Endothelial cell of umbilical vein (primary cell): ENCODE measurements at regions not wholly inside any gene's neighbourhood (a gene's known extent, or its start where the extent isn't known, plus 50 kb on each side); places are given as distances from the start of the nearest gene placed in this dataset.

Experiments used
- BruUV-seq: library from RNA; stranded (reverse); fragments of 400-500 nt; replicated peaks from 2 replicates; lab custom pipeline; 2021; lab: Mats Ljungman, UMichigan
- CTCF ChIA-PET: fragments of 300-600, 350-600 bp; sonication (Branson Sonifier 250); formaldehyde crosslinking; loops from one replicate; lab custom pipeline; 2021; ENCODE audit warnings: antibody characterized with exemption, inconsistent platforms; lab: Charles Lee
- POLR2A ChIA-PET: fragments of 300-600, 350-600 bp; sonication (Branson Sonifier 250); formaldehyde crosslinking; loops from one replicate; lab custom pipeline; 2021; ENCODE audit warnings: antibody characterized with exemption, inconsistent platforms; lab: Charles Lee
- DNase-seq: peaks from one replicate; pipeline ENCODE4 v3.0.0-alpha.2; 2011; ENCODE audit warnings: low read depth, low spot score
- FAIRE-seq: peaks from 2 replicates; lab custom pipeline; 2011; peaks lifted over from hg19 to GRCh38; lab: Jason Lieb, UNC
- H2AFZ ChIP-seq: 2 replicates; pipeline ENCODE4 v1.6.0; 2012; ENCODE audit warnings: low read depth, low read length, control low read depth, inconsistent platforms
- H3K27ac ChIP-seq: 2 replicates; pipeline ENCODE4 v1.5.1; 2011; ENCODE audit warnings: low read depth, mild to moderate bottlenecking, control low read depth, low read length, moderate library complexity; ENCODE audit not compliant: insufficient read depth
- H3K27me3 ChIP-seq, 2 experiments: 2 replicates each; pipeline versions ENCODE4 v1.6.0 to v1.6.1; 2011; ENCODE audit warnings: low read length in 2 of 2, mixed read lengths in 1 of 2; ENCODE audit not compliant: control insufficient read depth in 2 of 2, insufficient read depth in 2 of 2
- H3K36me3 ChIP-seq, 2 experiments: 2 replicates in 1 of 2; 3 replicates in 1 of 2; pipeline ENCODE4 v1.5.1; 2011; ENCODE audit warnings: low read length in 2 of 2, mild to moderate bottlenecking in 1 of 2, moderate library complexity in 1 of 2; ENCODE audit not compliant: control insufficient read depth in 2 of 2, insufficient read depth in 2 of 2; ENCODE audit errors: extremely low read depth in 1 of 2
- H3K4me1 ChIP-seq: 3 replicates; pipeline ENCODE4 v1.5.1; 2011; ENCODE audit warnings: mild to moderate bottlenecking, low read length; ENCODE audit not compliant: control insufficient read depth, insufficient read depth; ENCODE audit errors: extremely low read depth
- H3K4me2 ChIP-seq: 2 replicates; pipeline ENCODE4 v1.6.1; 2011; ENCODE audit warnings: low read length, control low read depth, mixed read lengths; ENCODE audit not compliant: insufficient read depth
- H3K4me3 ChIP-seq, 3 experiments: fragments of 200-600 bp in 1 of 3; sonication (generic), shearing (Covaris generic) in 1 of 3; replicated peaks in 1 of 3; 2 replicates each; pipeline ENCODE4 v1.5.1; 2011 to 2016; ENCODE audit warnings: control low read depth in 3 of 3, low read length in 3 of 3, mild to moderate bottlenecking in 2 of 3, inconsistent platforms in 1 of 3, low read depth in 1 of 3, moderate library complexity in 1 of 3; ENCODE audit not compliant: insufficient read depth in 1 of 3
- H3K79me2 ChIP-seq: 2 replicates; pipeline ENCODE4 v1.6.0; 2012; ENCODE audit warnings: low read length, inconsistent platforms; ENCODE audit not compliant: control insufficient read depth, insufficient read depth
- H3K9ac ChIP-seq: replicated peaks from 2 replicates; pipeline ENCODE3; 2011; ENCODE audit warnings: low read length, control low read depth; ENCODE audit not compliant: insufficient read depth; ENCODE audit errors: extremely low read depth
- H3K9me1 ChIP-seq: replicated peaks from 3 replicates; pipeline ENCODE4 v1.6.0; 2011; ENCODE audit warnings: mild to moderate bottlenecking, low read length; ENCODE audit not compliant: control insufficient read depth, insufficient read depth; ENCODE audit errors: extremely low read depth
- H3K9me3 ChIP-seq: replicated peaks from 2 replicates; pipeline ENCODE4 v1.5.1; 2012; ENCODE audit warnings: low read length, inconsistent platforms; ENCODE audit not compliant: control insufficient read depth, insufficient read depth
- H4K20me1 ChIP-seq: replicated peaks from 2 replicates; pipeline ENCODE3; 2011; ENCODE audit warnings: mild to moderate bottlenecking, low read length; ENCODE audit not compliant: control insufficient read depth, insufficient read depth; ENCODE audit errors: extremely low read depth
- CTCF ChIP-seq, 2 donors: IDR thresholded peaks; 1 replicate in 1 of 2; 2 replicates in 1 of 2; pipeline ENCODE4 v1.5.1; 2011; ENCODE audit warnings: low read length in 2 of 2, mild to moderate bottlenecking in 2 of 2, moderate library complexity in 2 of 2, control low read depth in 1 of 2, inconsistent platforms in 1 of 2, low read depth in 1 of 2; ENCODE audit not compliant: insufficient read depth in 1 of 2; ENCODE audit errors: extremely low read depth in 1 of 2
- EZH2 ChIP-seq: IDR thresholded peaks from 2 replicates; pipeline ENCODE4 v1.6.1; 2012; ENCODE audit warnings: borderline replicate concordance, low read depth, mild to moderate bottlenecking, moderate library complexity, low read length, inconsistent platforms; ENCODE audit not compliant: severe bottlenecking
- FOS ChIP-seq: IDR thresholded peaks from 2 replicates; pipeline ENCODE4 v1.6.1; 2011; ENCODE audit warnings: mild to moderate bottlenecking, low read length, moderate library complexity, borderline replicate concordance; ENCODE audit not compliant: insufficient read depth
- GATA2 ChIP-seq: IDR thresholded peaks from 2 replicates; pipeline ENCODE4 v1.7.0; 2011; ENCODE audit warnings: low read depth, mild to moderate bottlenecking, moderate library complexity, mixed read lengths, low read length; ENCODE audit not compliant: insufficient read length, insufficient read depth
- JUN ChIP-seq: IDR thresholded peaks from 2 replicates; pipeline ENCODE4 v1.6.1; 2011; ENCODE audit warnings: borderline replicate concordance, low read depth; ENCODE audit not compliant: insufficient read length, insufficient read depth
- MYC ChIP-seq: IDR thresholded peaks from one replicate; pipeline ENCODE4 v1.6.1; 2011; ENCODE audit warnings: mild to moderate bottlenecking, low read depth, low read length
- POLR2A ChIP-seq: IDR thresholded peaks from 2 replicates; pipeline ENCODE4 v1.6.1; 2012; ENCODE audit warnings: low read depth, mild to moderate bottlenecking, control low read depth, low read length
- POLR2AphosphoS5 ChIP-seq: IDR thresholded peaks from 2 replicates; pipeline ENCODE4 v1.6.1; 2012; ENCODE audit warnings: low read depth, mild to moderate bottlenecking, control low read depth, low read length, moderate library complexity; ENCODE audit not compliant: insufficient read depth
- dilution Hi-C: fragments of 300-500 bp; cut with MboI; formaldehyde crosslinking; loops from one replicate; pipeline ENCODE4 v1.15.0; 2019; ENCODE audit warnings: low sequenced_read_pairs; ENCODE audit not compliant: extremely low pct_ligation_motif_present
- intact Hi-C: fragments of 100-400 bp; cut with micrococcal nuclease; formaldehyde crosslinking; loops from one replicate; pipeline ENCODE4 v1.10.0; 2022
- TF ChIP-seq, protein P1 (sequence below): IDR thresholded peaks from 2 replicates; pipeline ENCODE4 v1.6.1; 2011; ENCODE audit not compliant: insufficient read depth, insufficient read length

GRCh38 chr12:59444932-59445331 lies 150.9 kb upstream of the SLC16A7 start:
- H3K9ac ChIP-seq: no peak overlapping the region
- no peaks in the 10 kb centered on the region for H3K27me3 ChIP-seq
- no peaks in the 10 kb centered on the region for H3K4me1 ChIP-seq
- H4K20me1 ChIP-seq: no peaks in the 10 kb centered on the region
- H3K79me2 ChIP-seq: no peaks in the 10 kb centered on the region
- no peak overlapping the region for H3K27ac ChIP-seq
- H3K9me3 ChIP-seq: no peaks in the 10 kb centered on the region
- DNase-seq: peak; percentile 4
- CTCF ChIA-PET: no interaction called here
- TF ChIP-seq JUN (no peak), EZH2 (no peak), FOS (no peak), MYC (no peak), GATA2 (no peak), POLR2AphosphoS5 (no peak), POLR2A (no peak), CTCF (IDR thresholded peaks at IDR 0.05; ENCODE audit: extremely low read depth in 1 of 2, insufficient read depth in 1 of 2, low read depth in 1 of 2, low read length in 2 of 2) (no peak)
- TF ChIP-seq, protein P1, sequence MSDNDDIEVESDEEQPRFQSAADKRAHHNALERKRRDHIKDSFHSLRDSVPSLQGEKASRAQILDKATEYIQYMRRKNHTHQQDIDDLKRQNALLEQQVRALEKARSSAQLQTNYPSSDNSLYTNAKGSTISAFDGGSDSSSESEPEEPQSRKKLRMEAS: no peak
- H3K4me2 ChIP-seq: no peak overlapping the region
- POLR2A ChIA-PET: no interaction called here
- no peaks in the 10 kb centered on the region for H3K9me1 ChIP-seq
- FAIRE-seq: no peak
- BruUV-seq: no TSS peak
- intact Hi-C loops: no loop called here
- dilution Hi-C loops: no loop called here
- no peak overlapping the region for H2AFZ ChIP-seq
- no peaks in the 10 kb centered on the region for H3K36me3 ChIP-seq
- H3K4me3 ChIP-seq: no peak overlapping the region
